BLaER1 (cell line): ENCODE measurements at regions not wholly inside any gene's neighbourhood (a gene's known extent, or its start where the extent isn't known, plus 50 kb on each side); places are given as distances from the start of the nearest gene placed in this dataset.
"Not testable (repeated sequence)": the region's sequence is repeated elsewhere in the genome, so short reads cannot be mapped to it uniquely, and the experiment has no call there.

ENCODE experiments used
- H3K27ac ChIP-seq: shearing (Covaris generic); formaldehyde crosslinking; 2 replicates; pipeline ENCODE4 v1.8.1; 2022
- H3K27me3 ChIP-seq: shearing (Covaris generic); formaldehyde crosslinking; 2 replicates; pipeline ENCODE4 v1.8.1; 2022
- H3K36me3 ChIP-seq: shearing (Covaris generic); formaldehyde crosslinking; 2 replicates; pipeline ENCODE4 v1.8.1; 2022
- H3K4me1 ChIP-seq: shearing (Covaris generic); formaldehyde crosslinking; 2 replicates; pipeline ENCODE4 v1.8.1; 2022
- H3K4me2 ChIP-seq: shearing (Covaris generic); formaldehyde crosslinking; 2 replicates; pipeline ENCODE4 v1.8.1; 2022
- H3K4me3 ChIP-seq: shearing (Covaris generic); formaldehyde crosslinking; 2 replicates; pipeline ENCODE4 v1.8.1; 2022
- H3K9ac ChIP-seq: shearing (Covaris generic); formaldehyde crosslinking; 2 replicates; pipeline ENCODE4 v1.8.1; 2022
- H3K9me3 ChIP-seq: shearing (Covaris generic); formaldehyde crosslinking; 2 replicates; pipeline ENCODE4 v1.8.1; 2022
- H4K20me1 ChIP-seq: shearing (Covaris generic); formaldehyde crosslinking; 2 replicates; pipeline ENCODE4 v1.8.1; 2022
- Cebpa-rat ChIP-seq: shearing (Covaris generic); IDR thresholded peaks from 2 replicates; pipeline ENCODE4 v1.8.1; 2022

DNA sequence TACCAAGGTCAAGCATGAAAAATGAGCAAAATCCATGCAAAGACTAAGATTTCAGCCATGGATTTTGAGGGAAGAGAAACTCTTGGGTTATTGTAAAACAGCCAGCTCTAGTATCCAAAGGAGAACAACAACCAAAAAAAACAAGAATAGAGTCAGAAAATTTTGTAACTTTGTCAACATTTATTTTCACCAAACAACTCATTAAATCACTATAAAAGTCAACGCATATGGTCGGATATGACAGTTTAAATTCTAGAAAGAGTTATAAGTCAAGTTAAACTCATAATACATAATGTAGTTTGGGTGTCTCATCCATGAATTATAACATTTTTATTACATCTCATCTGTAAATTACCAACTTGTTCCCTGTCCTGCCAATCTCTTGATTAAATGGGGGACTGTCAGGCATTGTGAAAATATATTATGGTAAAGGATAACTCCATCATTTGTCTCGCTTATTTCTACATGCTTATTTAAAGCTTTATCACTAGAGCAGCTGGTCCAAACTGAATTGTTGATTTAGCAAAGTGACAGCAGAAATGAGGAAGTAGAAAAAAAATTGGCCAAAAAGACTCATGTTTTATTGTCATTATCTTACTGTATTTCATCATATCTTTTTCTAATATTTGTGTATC is 224.8 kb upstream of the NOCT start:
- no peaks in the 10 kb centered on the region for H4K20me1 ChIP-seq
- H3K9ac ChIP-seq = no peak overlapping the region
- no peaks in the 10 kb centered on the region for H3K27me3 ChIP-seq
- H3K4me1 ChIP-seq = no peaks in the 10 kb centered on the region
- H3K4me2 ChIP-seq = no peak overlapping the region
- no peaks in the 10 kb centered on the region for H3K36me3 ChIP-seq
- H3K27ac ChIP-seq = no peak overlapping the region
- no peak overlapping the region for H3K4me3 ChIP-seq
- no peak for TF ChIP-seq Cebpa-rat
- no peaks in the 10 kb centered on the region for H3K9me3 ChIP-seq

DNA sequence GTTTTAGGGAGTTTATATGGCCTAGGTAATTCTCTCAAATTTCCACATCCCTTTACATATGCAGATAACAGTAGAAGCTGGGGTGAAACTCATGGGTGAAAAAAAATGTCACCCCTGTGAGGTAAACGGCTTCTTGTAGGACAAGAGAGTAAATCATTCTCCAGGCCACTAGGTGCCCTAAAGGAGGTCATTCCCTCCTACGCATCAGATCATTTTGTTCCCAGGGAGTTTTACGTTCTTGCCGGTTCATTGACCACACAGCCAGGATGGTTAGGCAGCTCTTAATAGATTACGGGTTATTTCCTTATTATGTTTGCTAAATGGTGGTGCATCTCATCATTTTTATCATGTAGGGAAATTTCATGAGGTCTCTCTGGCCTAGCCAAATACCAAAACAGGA is 225.8 kb upstream of the NOCT start:
- H3K9ac ChIP-seq = no peak overlapping the region
- H3K27ac ChIP-seq = no peak overlapping the region
- H3K36me3 ChIP-seq = no peaks in the 10 kb centered on the region
- no peaks in the 10 kb centered on the region for H3K27me3 ChIP-seq
- no peaks in the 10 kb centered on the region for H4K20me1 ChIP-seq
- H3K4me3 ChIP-seq = no peak overlapping the region
- no peak overlapping the region for H3K4me2 ChIP-seq
- H3K9me3 ChIP-seq = no peaks in the 10 kb centered on the region
- no peak for TF ChIP-seq Cebpa-rat
- H3K4me1 ChIP-seq = no peaks in the 10 kb centered on the region

DNA sequence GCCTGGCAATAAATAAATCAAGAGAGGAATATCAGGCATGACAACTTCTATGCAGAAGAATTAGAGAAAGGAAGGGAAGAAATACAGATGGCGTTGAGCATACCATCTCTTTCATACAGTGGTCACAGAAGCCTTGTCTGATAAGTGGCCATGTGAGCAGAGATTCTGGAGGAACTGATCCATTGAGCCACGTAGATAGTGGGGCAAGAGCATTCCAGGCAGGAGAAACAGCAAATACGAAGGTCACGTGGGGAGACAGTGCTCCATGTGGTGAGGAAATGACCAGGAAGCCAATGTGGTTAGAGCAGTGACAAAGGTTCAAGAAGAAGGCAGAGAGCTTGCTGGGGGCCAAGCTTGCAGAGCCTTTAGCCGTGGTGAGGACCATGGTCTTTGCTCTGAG is 226.7 kb upstream of the NOCT start:
- H3K4me2 ChIP-seq = no peak overlapping the region
- no peaks in the 10 kb centered on the region for H3K4me1 ChIP-seq
- H3K27me3 ChIP-seq = no peaks in the 10 kb centered on the region
- H3K9ac ChIP-seq = no peak overlapping the region
- no peak overlapping the region for H3K4me3 ChIP-seq
- H3K36me3 ChIP-seq = no peaks in the 10 kb centered on the region
- no peak overlapping the region for H3K27ac ChIP-seq
- no peak for TF ChIP-seq Cebpa-rat
- H3K9me3 ChIP-seq = no peaks in the 10 kb centered on the region
- H4K20me1 ChIP-seq = no peaks in the 10 kb centered on the region

DNA sequence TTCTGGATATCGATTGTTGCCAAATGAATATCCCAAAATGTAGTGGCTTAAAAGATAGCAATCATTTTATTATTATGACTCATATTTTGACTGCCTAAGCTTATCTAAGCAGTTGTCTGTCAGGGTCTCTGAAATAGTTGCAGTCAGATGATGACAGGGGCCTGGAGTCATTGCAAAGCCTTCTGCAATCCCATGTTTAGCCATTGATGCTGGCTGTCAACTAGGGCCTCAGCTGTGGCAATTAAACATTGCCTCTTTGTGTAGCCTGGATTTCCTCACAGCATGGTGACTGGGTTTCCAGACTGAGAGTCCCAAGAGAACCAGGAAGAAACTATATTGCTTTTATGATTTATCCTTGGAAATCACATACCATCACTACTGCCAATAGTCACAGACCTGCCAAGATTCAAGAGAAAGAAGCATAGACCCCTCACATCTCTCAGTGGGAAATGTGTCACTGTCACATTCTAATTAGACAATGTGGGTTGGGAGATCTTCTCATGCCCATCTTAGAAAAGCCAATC is 227.3 kb upstream of the NOCT start:
- no peak overlapping the region for H3K4me3 ChIP-seq
- H3K9me3 ChIP-seq = no peaks in the 10 kb centered on the region
- H3K4me2 ChIP-seq = no peak overlapping the region
- no peak for TF ChIP-seq Cebpa-rat
- H4K20me1 ChIP-seq = no peaks in the 10 kb centered on the region
- H3K4me1 ChIP-seq = no peaks in the 10 kb centered on the region
- no peak overlapping the region for H3K9ac ChIP-seq
- no peaks in the 10 kb centered on the region for H3K27me3 ChIP-seq
- H3K27ac ChIP-seq = no peak overlapping the region
- no peaks in the 10 kb centered on the region for H3K36me3 ChIP-seq

DNA sequence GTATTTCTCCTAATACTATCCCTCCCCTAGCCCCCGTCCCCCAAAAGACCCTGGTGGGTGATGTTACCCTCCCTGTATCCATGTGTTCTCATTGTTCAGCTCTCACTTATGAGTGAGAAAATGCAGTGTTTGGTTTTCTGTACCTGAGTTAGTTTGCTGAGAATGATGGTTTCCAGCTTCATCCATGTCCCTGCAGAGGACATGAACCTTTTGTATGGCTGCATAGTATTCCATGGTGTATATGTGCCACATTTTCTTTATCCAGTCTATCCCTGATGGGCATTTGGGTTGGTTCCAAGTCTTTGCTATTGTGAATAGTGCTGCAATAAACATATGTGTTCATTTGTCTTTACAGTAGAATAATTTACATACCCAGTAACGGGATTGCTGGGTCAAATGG is 235.8 kb upstream of the NOCT start:
- not testable (repeated sequence) for H3K4me3 ChIP-seq, H3K36me3 ChIP-seq, H3K9me3 ChIP-seq, H3K4me1 ChIP-seq, H3K27me3 ChIP-seq, H3K9ac ChIP-seq, H3K4me2 ChIP-seq, H4K20me1 ChIP-seq, H3K27ac ChIP-seq

DNA sequence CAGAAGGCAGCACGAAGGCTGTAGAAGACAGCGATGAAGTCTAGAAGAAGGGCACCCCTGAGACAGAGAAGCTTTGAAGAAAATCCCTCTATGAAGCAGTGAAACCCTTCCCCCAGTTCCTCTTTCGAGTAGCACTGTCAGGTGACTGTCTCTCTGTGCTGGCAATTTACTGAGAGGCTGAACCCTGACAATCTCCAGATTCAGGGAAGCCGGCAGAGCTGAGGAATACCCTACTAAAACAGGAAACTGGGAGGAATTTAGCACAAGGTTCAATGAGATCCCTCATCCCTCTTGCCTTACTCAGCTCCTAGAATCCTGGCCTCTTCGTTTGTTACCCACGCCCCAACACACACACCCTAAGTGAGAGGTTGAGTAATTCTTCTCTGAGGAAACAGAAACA is 239.7 kb upstream of the NOCT start:
- H3K27me3 ChIP-seq = no peaks in the 10 kb centered on the region
- no peaks in the 10 kb centered on the region for H4K20me1 ChIP-seq
- H3K4me1 ChIP-seq = peaks cover 5% of the 10 kb centered on the region; the same call in 1 of the 2 replicates
- no peak for TF ChIP-seq Cebpa-rat
- no peak overlapping the region for H3K4me3 ChIP-seq
- H3K9ac ChIP-seq = no peak overlapping the region
- no peaks in the 10 kb centered on the region for H3K9me3 ChIP-seq
- H3K27ac ChIP-seq = no peak overlapping the region
- no peaks in the 10 kb centered on the region for H3K36me3 ChIP-seq
- H3K4me2 ChIP-seq = no peak overlapping the region

DNA sequence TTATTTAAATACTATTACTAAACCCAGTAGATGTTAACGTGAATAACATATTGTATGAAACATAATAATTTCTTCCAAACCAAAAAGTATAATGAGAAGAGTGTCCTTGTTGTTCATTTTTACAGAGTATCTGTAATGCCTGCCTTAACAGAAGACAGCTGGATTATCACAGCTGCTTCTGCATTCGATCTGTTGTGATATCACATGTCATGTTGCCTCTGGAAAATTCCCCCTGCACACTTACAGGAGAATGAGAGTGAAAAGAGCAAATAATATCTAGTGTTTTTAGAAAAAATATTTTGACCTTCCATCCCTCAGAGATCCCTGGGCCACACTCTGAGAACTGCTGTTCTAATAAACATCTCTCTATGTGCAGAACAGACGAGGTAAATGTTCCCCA is 240.1 kb upstream of the NOCT start:
- Histone ChIP-seq H3K27ac (no peak overlapping the region), H3K36me3 (no peaks in the 10 kb centered on the region), H3K9ac (no peak overlapping the region), H3K4me2 (no peak overlapping the region), H3K4me3 (no peak overlapping the region), H4K20me1 (no peaks in the 10 kb centered on the region), H3K9me3 (no peaks in the 10 kb centered on the region), H3K4me1 (peaks cover 5% of the 10 kb centered on the region; the same call in 1 of the 2 replicates), H3K27me3 (no peaks in the 10 kb centered on the region)
- no peak for TF ChIP-seq Cebpa-rat

DNA sequence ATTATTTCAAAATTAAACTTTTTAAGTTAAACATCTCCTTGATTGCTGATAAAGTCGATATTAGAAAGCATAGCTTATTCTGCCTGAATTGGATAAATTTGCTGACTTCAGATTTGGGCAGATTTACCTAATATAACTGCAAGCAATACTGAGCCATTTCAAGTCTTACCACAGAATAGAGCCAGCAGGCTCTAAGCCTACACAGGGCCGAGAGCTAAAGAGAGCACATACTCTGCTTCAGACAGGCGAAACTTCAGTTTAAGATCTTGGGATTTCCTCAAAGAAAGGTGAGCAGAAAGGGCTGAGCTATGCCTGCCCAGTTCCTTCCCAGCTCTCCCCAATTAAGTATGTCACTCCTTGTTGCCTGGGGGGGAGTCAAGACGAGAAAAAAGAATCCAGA is 240.6 kb upstream of the NOCT start:
- Histone ChIP-seq H3K27me3 (no peaks in the 10 kb centered on the region), H3K27ac (no peak overlapping the region), H3K9me3 (no peaks in the 10 kb centered on the region), H3K4me2 (no peak overlapping the region), H3K4me3 (no peak overlapping the region), H3K9ac (no peak overlapping the region), H4K20me1 (no peaks in the 10 kb centered on the region), H3K36me3 (no peaks in the 10 kb centered on the region), H3K4me1 (peaks cover 5% of the 10 kb centered on the region; the same call in 1 of the 2 replicates)
- no peak for TF ChIP-seq Cebpa-rat

DNA sequence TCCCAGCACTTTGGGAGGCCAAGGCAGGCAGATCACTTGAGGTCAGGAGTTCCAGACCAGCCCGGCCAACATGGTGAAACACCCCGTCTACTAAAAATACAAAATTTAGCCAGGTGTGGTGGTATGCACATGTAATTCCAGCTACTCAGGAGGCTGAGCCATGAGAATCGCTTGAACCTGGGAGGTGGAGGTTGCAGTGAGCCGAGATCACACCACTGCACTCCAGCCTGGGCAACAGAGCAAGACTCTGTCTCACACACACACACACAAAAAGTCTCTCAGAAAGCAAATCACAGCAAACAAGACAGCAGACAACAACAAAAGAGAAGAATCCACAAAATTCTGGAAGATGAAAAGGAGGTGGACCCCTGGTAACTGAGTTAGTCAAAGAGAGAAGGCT is 241.5 kb upstream of the NOCT start:
- not testable (repeated sequence) for H4K20me1 ChIP-seq, H3K27ac ChIP-seq, H3K4me2 ChIP-seq, H3K36me3 ChIP-seq, H3K4me3 ChIP-seq, H3K27me3 ChIP-seq, H3K9me3 ChIP-seq, H3K9ac ChIP-seq, H3K4me1 ChIP-seq

DNA sequence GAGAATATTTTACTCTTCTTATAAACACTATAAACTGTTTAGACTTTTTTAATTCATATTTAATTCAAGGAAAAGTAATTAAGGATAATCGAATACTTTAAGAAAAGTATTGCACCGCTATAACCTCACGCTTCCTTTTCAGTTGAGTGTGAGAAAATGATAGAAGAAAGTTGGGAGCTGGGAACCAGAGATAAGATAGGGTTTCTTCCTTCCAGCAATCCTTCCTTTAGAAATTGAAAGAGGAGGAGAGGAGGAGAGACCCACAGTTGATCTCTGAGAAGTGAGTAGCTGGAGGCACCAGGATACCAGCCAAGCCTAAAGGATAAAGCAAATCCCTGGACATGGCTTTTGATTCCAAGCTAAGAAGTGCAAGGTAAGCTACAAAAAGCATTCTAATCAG is 242.3 kb upstream of the NOCT start:
- Histone ChIP-seq H3K4me2 (no peak overlapping the region), H3K4me3 (no peak overlapping the region), H3K36me3 (no peaks in the 10 kb centered on the region), H4K20me1 (no peaks in the 10 kb centered on the region), H3K9me3 (no peaks in the 10 kb centered on the region), H3K9ac (no peak overlapping the region), H3K4me1 (peaks cover 5% of the 10 kb centered on the region; the same call in 1 of the 2 replicates), H3K27me3 (no peaks in the 10 kb centered on the region), H3K27ac (no peak overlapping the region)
- no peak for TF ChIP-seq Cebpa-rat

DNA sequence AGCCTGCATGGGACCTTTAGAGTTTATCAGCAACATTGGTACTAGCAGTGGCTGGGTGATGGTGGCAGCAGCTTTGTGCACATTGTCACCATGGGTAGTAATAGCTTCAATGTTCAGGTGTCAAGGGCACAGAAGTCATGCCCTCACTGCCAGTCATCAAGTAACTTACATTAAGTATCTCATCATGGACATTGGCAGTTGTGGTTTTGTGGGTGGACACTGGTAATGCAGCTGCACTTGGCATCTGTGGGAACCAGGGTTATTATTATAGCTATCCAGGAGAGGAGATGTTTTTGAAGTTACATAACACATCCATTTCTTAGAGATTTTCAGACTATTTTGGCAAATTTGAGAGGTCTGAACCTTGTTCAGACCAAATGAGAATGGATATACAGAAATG is 243.2 kb upstream of the NOCT start:
- H3K4me2 ChIP-seq = no peak overlapping the region
- no peaks in the 10 kb centered on the region for H3K36me3 ChIP-seq
- TF ChIP-seq Cebpa-rat = no peak
- no peaks in the 10 kb centered on the region for H3K27me3 ChIP-seq
- no peak overlapping the region for H3K9ac ChIP-seq
- peaks cover 5% of the 10 kb centered on the region; the same call in 1 of the 2 replicates for H3K4me1 ChIP-seq
- H3K9me3 ChIP-seq = no peaks in the 10 kb centered on the region
- H4K20me1 ChIP-seq = no peaks in the 10 kb centered on the region
- no peak overlapping the region for H3K27ac ChIP-seq
- no peak overlapping the region for H3K4me3 ChIP-seq
